SK-N-DZ (cell line): ENCODE measurements at regions not wholly inside any gene's neighbourhood (a gene's known extent, or its start where the extent isn't known, plus 50 kb on each side); places are given as distances from the start of the nearest gene placed in this dataset.

ENCODE experiments used
- DNase-seq: peaks from one replicate; pipeline ENCODE4 v3.0.0-alpha.2; 2015; ENCODE audit warnings: low spot score

DNA sequence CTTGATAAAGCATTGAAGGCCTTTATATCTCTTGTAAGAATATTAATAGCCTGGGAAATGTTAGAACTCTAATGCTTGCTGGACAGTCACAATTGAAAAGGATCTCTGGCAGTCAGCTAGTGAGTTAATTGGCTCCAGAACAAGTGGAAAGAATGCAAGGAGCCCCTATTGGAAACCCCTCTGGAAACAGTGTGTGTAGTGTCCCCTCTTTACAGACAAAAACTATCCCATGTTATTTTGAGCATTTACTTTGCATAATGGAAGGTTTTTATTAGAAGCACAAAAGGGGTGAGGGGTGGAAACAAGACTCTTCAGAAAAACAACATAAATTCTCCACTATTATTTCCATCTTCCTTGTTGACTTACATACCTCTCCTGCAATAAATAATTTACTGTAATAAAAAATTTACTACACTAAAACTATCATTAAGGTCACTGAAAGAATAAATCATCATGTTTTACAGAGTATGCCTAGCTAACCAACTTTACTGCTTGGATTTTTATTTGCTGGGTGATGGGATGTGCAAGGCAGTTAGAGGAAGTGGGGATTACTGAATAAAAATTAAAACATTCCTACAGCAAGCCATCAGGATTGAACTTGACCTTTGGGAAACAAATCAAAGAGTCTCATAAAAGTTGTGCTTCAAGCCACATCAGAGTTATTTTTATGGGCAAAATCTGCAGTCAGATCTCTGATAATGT is 610.4 kb downstream of the TBC1D4 start:
- no peak for DNase-seq

DNA sequence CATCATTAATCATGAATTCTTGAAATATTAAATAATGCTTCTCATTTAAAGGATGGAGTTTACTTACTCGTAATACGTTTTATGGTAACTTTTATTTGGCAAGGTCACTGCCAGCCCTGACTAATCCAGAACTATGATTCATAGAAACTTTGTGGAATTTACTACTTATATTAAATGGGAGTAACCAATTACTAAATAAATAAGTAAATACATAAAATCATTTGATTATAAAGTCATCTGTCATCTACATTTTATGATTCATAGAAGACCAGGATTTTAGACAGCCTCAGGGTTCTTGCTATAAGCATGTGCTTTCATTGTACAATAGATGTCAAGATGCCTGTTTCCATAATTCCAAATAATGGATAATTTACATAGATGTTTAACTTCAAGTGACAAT is 611.1 kb downstream of the TBC1D4 start:
- no peak for DNase-seq

DNA sequence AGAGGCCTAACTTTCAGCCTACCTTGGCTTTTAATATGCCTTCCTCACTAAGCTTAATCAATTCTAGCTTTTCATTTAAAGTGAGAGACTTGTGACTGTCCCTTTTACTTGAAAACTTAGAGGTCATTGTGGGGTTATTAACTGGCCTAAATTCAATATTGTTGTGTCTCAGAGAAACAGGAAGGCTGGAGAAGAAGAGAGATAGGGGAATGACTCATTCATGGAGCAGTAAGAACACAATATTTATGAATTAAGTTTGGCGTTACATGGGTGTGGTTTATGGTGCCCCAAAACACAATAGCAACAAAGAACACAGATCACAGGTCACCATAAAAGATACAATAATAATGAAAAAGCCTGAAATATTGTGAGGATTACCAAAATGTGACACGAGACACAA is 612.1 kb downstream of the TBC1D4 start:
- DNase-seq, result no peak

DNA sequence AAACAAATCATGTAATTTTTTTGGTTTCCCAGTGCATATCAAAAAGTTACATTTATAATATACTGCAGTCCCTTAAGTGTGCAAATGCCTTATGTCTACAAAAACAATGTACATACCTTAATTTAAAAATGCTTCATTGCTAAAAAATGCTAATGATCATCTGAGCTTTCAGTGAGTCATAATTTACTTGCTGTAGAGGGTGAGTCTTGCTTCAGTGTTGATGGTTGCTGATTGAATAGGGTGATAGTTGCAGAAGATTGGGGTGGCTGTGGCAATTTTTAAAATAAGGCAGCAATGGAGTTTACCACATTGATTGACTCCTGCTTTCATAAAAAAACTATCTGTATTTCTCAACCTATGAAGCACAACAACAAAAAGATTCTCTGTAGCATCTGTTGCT is 613.9 kb downstream of the TBC1D4 start:
- DNase-seq, result no peak

DNA sequence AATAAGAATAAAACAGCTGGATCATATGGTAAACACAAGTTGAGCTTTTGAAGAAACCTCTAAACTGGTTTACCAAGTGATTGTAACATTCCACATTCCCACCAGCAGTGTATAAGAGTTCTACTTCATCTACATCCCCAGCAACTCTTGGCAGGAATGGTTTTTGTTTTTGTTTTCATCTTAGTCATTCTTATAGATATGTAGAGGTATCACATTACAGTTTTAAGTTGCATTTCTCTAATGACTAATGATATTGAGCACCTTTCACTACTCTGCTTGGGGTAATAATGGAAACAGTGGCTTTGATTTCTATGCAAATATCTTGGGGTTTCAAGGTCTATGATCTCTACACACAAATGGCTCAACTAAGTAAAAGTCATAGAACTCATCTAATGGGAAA is 614.5 kb downstream of the TBC1D4 start:
- no peak for DNase-seq

DNA sequence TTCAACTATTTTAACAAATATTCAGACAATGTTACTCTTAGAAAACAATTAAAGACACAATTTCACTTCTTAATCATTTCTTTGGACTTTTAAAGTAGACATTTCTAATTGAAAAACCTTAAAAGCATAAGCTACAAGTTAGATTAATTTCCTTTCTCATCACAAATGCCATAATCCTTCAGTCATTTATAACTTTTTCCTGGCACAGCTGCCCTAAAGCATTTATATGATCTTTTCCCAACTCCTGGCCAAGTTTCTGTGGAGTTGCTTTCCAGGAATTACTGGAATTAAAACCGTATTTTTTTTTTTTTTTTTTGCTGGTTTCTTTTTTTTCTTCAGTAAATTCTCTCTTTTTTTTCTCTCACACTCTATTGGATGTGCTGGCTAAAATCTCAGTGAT is 615.9 kb downstream of the TBC1D4 start:
- DNase-seq, result no peak

DNA sequence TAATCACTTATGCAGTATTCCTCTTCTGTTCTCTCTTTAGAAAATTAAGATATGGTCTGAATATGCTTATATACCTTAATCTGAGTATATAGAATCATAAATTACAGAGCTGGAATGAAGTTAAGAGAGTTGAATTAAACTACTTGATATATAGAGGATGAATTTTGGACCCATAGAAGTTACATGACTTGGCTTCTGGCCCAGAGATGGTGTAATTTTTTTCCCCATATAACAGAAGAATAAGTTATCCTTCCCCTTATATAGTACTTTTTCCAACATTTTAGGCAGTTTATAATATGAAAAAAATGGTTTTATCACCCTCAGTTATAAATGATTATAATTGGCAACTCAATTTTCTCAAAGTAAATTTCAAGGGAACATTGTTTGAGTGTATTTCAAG is 616.3 kb downstream of the TBC1D4 start:
- DNase-seq, result no peak

DNA sequence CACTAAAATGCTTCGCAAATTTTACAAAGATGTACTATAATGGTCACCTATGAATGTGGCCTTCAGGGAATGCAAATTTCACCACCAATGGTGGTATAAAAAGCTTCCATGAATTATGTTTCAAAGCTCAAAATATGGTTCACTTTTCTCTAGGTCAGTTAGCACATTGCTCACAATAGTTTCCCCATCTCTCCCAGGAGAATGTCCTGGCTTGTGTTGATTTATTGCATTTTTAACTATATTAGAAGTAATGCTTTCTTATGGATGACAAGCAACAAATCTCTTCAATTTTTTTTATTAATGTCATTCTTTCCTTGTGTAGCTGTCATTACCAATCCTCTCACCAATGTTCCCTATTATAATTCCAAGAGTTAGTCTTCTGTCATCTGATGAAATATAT is 621.2 kb downstream of the TBC1D4 start:
- no peak for DNase-seq

DNA sequence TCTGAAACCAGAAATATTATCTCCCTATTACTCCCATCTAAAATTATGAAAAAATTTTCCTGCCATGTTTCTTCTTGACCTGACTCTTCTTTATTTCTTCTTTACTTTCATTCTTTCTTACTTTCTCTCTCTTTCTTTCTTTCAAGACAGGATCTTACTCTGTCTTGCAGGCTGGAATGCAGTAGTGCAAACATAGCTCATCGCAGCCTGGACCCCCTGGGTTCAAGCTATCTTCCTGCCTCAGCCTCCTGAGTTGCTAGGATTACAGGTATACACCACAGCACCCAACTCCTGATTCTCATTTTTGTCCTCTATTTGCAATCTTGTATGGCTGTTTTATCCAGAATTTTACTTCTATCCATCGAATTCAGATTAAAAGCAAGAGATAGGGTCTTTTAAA is 631.1 kb downstream of the TBC1D4 start:
- no peak for DNase-seq

DNA sequence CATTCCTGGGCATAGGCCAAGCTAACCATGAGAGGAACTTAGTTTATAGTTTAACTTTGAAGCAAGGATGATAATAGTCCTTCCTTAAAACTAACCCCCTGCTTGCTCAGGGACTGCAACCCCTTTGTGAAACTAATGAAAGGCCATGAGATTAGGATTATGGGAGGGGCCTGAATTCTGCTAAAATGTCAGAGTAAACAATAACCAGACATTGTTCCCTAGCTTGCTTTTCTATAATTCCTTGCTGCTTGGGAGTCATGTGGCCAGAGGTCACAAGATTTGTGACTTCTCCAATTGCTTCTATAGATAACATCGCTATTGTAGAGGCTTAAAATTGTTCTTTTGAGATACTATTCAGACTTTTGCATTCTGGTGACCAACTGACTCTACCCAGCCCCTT is 634.0 kb downstream of the TBC1D4 start:
- no peak for DNase-seq

DNA sequence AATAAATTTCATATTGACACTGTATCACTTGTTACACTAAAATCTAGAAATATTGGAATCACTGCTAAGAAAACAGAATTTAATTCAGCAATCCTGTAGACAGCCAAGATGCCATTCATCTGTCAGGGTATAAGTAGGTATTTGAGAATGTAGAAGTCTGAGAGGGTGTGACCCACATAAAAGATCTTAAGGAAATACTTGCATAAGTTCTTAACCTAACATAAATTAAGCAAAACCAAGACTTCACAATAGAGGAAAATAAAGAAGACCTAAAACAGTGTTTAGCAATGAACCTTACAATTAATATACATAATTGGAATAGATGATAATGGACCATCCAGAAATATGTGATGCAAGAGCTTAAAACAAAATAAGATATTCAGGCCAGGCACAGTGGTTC is 636.2 kb downstream of the TBC1D4 start:
- DNase-seq, result no peak

DNA sequence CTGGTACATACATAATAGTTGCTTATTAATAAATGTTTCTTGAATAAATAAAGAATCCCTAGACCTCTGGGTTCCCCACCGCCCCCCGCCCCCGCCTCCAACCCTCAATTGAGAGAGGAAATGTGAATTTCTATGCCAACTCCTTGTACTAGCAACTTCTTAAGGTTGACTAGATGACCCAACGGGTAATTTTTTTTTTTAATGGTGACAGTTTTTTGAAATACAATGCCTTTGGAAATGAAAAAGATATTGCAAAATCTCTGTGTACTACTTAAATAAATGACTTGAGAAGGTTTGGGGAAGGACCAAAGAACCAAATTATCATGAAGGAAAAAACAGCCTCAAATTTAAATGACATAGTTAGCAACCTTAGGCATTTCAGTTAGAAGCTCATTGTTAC is 640.3 kb downstream of the TBC1D4 start:
- DNase-seq, result no peak

DNA sequence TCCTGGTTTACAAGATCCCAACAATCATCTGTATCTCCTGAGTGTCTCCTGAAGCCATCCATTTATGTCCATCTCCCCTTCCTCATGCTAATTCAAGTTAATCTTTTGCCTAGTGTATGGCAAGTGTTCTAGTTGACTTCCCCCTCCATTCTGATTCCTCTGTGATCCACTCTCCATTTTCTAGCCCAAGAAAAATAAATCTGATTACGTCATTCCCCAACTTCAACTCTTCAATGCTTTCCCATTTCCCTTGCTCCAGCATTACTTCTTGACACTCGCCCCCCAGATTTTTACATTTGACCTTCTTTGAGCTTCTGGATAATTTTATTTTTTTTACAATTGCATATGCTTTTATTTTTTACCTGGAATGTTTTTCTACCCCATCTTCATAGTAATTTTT is 640.8 kb downstream of the TBC1D4 start:
- no peak for DNase-seq

DNA sequence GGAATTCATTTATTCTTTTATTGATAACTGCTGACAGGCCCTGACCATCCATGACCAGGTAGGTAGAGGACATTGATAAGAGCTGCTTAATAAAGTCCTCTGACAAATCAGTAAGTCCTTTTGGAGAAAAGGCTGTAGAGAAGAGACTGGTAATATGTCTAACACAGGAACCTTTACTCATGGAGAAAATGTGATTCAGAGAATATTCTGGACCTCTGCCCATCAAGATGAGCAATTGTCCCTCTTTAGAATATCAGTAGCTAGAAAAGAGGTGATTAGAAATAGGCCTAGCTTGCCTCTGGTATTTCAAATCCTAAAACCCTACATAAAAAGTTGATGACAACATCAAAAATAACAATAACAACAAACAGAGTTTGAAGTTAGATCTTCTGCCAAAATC is 642.3 kb downstream of the TBC1D4 start:
- no peak for DNase-seq

DNA sequence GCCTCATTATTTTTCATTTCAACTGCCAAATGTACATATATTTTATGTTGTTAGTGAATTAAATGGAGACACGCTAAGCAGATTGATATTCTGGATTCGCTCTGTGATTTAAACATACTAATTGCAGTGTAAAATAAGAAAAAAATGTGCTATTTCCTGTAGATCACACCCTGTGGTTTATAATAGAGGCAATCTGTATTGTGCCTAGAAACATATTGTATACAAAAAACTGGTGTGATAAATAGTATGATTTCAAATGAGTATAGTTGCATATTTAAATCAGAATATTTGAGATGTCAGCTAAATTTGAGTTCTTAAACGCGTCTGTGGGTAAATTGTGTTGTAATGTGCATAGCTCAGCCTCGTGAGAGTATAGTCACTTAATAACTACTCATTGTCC is 643.9 kb downstream of the TBC1D4 start:
- no peak for DNase-seq

DNA sequence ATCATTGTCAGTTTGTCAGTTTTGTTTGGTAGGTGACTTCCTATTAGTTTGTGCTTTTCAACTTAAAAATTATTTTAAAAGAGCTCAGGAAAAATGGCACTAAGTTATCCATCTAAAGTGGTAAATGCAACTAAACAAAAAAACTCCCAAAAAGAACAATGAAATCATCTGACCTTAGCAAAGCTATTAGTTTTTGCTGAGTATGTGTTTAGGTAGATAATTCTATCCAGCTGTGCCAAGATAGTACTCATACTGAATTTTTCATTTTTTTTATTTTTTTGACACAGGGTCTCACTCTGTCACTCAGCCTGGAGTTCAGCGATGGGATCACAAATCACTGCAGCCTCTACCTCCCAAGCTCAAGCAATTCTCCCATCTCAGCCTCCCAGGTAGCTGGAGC is 645.3 kb downstream of the TBC1D4 start:
- DNase-seq, result no peak

DNA sequence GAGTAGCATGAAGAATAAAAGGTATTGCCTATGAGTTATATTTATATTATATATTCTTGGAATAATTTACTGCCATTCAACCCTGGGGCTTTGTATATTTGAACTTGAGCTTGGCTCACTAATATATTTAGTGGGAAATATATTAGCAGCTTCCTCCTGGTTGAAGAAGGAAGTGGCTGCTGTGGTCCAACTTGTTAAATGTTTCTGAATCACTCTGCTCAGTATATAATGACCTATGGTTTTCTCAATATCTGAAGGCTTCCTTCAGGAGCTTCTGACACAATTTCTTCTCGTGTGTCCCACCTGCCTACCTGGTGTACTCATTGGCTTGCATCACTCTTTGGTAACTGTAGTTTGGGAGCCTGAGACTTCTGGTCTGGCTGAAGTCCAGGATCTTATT is 646.4 kb downstream of the TBC1D4 start:
- DNase-seq, result no peak

DNA sequence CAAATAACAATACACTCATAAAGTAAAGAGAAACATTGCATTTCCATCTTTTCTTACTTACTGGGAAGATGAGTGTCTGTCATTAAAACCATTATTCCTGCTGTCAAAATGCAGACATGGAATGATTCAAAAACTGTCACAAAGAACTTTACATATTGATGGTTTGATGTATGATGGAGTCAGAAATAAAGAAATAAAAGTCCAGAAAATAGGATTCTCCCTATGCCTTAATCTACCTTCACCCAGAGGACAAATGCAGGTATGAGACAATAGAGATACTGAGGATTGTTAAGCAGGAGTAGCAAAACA is 656.1 kb downstream of the TBC1D4 start:
- DNase-seq, result no peak

DNA sequence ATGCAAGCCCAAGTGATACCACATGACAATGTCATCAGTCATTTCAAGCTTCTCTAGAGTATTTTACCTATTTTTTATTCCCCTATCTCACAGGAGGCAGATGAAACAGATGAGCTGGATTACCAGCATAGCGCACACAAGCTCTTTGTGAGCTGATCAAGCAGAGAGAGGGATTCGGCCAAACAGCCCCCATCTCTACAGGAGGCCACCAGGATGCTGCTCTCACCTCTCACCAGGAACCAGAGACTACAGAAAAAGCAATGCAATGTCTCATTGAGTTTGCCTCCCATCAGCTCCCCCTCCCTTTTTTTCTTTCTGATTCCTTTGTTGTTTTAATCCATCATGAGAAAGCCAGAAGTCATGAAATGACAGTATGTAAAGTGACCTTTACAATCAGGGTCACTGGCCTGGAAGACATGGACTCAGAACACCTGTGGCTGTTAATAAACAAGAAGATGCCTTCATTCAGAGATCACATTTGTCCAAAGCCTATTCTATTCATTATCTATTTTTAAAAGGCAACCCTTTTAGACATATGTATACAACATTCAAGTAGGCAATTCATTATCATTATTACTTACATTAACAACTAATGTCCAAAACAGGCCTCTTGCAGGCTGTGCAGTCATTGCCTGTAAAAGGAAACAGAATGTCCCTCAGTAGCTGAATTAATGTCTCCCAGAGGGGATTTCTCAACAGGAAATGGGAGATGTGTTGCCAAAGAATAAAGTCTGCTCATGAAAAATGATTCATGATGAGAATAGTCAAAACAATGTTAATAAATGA is 656.6 kb downstream of the TBC1D4 start:
- no peak for DNase-seq

DNA sequence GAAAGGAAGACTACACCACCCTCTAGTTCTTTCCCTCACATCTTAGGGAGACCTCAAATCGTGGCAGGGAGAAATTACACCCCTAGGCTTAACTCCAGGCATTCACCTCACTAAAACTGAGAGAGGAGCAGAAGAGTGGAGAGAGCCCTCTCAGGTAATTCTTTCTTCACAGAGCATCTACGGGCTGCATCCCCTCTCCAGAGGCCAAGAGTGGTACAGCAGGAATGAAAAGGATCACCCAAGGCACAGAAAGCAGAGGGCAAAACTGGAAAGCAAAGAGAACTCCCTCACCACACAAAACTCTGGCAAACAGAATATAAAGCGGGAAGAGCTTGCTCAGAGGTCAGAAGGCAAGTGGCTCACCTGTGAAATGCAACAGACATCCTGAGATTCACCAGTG is 661.2 kb downstream of the TBC1D4 start:
- no peak for DNase-seq

DNA sequence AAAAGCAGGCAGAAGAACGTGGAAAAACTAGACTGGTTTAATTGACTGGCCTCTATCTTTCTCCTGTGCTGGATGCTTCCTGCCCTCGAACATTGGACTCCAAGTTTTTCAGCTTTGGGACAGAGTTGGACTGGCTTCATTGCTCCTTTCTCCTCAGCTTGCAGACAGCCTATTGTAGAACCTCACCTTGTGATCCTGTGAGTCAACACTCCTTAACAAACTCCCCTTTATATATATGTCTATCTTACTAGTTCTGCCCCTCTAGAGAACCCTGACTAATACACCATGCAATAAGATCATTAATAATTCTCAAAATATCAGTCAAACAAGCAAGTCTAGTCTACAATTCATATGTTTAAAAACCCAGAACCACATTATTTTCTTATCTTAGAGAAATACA is 662.4 kb downstream of the TBC1D4 start:
- DNase-seq, result no peak

DNA sequence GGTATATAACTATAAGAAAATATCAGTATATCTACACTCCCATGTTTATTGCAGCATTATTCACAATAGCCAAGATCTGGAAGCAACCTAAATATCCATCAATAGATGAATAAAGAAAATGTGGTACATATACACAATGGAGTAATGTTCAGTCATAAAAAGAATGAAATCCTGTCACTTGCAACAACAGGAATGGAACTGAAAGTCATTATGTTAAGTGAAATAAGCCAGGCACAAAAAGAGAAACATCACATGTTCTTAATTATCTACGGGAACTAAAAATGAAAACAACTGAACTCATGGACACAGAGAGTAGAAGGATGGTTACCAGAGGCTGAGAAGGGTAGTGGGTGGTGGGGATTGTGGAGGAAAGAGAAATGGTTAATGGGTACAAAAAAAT is 665.2 kb downstream of the TBC1D4 start:
- DNase-seq, result peak; percentile 51

DNA sequence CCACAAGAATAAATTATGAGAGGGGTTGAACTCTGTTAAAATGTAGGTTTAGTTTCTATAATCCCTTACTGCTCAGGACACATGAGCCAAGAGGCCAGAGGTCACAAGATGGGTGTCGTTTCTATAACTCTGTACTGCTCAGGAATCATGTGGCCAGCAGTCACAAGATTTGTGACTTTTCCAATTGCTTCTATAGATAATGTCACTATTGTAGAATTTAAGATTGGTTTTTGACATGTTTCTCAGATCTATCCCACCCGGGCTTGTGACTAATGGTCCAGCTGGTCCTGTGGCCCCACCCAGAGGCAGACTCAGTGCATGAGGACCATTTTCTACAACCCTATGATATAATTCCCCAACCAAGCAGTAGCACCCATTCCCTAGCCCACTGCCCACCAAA is 662.0 kb upstream of the KLF12 start:
- no peak for DNase-seq

DNA sequence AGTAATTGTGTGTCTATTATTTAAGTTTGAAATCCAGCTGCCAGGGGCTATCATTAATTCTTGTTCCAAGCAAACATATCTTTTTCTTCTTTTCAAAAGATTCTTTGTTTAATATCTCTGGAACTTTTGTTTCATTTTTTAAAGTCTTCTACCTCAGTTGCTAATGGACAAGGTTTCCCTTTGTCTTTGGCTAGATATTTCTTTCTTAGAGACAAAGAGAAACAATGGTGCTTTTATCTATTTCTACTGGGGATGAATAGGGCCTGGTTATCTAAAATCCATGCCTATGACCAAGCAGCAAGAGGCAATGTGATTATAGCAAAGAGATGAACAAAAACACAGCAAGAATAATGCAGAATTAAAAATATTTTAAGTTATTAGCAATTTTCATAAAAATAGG is 661.3 kb upstream of the KLF12 start:
- no peak for DNase-seq
